HG02981 (cell line): ENCODE measurements at regions not wholly inside any gene's neighbourhood (a gene's known extent, or its start where the extent isn't known, plus 50 kb on each side); places are given as distances from the start of the nearest gene placed in this dataset.

Source experiments
- ATAC-seq: cut with Tn5 transposase; IDR thresholded peaks from one replicate; pipeline ENCODE4 v1.9.1; 2021; ENCODE audit warnings: mild to moderate bottlenecking, moderate library complexity; ENCODE audit not compliant: unreplicated experiment

DNA sequence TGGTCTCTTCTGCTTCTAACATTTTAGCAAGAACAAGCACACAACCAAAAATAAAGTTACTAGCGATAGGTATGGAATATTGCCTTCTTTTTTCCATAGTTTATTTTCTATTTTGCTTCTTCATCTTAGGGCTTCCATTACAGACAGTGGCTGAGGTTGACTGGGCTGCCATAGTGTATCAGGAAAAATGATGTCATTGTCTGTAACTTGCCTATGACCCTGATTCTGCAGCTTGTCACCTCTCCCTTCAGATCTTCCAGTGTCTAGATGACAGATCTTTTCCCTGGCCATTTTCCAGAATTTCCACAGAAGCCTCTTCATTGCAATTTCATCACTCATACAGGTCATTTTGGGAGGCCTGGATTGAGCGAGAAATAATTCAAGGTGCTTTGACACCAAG, 308.5 kb downstream of the EPHA4 start:
- ATAC-seq, result no peak

DNA sequence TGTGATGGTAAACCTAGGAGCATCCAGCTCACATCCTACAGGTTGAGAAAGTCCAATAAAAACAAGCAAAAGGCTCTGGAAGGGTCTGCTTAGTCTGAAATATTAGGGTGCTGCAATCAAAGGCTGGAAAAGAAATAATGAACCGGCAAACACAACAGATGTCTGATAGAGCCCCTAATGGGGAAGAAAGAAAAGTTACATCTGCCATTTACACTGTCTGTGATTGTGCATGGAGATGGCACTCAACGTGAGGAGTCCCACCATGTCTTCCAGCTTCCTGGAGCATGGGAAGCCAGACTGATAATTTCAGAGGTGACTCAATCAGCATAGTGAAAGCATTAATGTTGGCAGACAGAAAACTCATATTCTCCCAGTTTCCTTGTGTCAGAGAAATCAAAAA, 307.8 kb downstream of the EPHA4 start:
- no peak for ATAC-seq

DNA sequence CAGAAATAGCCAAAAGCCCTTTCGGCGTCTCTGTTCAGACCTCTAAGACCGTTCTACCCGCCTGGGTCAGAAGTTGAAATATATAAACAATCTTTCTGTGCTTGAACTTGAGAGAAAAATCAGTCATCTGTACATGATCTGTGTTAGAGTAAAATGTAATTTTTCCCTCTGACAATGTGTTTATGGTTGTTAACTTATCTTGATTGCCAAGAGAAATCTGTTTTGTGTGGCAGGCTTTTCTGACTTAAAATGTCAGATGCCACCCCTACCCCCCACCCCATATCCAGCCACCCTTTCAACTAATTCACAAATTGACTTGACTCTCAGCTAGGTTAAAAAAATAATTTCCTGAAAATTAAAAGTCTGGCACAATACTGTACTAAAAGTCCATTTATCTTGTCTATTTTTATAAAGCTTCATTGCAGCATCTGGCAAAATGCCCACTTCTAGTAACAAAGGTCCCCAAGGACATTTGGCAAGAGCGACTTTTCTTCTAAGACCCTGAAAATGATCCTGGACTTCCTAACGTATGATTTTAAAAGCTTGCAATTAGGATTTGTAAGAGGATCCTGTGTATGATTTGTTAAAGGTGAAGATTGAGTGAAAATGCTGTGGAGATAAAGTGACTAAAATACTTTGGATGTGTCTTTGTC, 304.2 kb downstream of the EPHA4 start:
- no peak for ATAC-seq

DNA sequence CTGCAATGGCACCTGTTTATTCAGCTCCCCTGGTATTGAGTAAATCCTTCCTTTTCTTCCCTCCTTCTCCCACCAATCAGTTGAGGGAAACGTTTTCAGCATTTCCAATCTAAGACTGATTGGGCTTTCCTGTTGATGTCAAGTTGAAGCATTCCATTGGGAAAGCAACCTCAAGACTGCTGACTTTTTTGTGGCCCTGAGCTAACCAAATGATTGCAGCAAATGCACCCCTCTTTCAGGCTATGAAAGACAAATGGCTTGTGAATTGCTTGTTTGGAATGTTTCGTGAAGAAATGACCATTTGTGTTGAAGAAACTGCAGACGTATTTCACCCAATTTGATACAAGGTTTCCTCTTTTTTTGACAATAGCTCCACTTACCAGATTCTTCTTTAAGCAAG, 303.5 kb downstream of the EPHA4 start:
- ATAC-seq, result no peak

DNA sequence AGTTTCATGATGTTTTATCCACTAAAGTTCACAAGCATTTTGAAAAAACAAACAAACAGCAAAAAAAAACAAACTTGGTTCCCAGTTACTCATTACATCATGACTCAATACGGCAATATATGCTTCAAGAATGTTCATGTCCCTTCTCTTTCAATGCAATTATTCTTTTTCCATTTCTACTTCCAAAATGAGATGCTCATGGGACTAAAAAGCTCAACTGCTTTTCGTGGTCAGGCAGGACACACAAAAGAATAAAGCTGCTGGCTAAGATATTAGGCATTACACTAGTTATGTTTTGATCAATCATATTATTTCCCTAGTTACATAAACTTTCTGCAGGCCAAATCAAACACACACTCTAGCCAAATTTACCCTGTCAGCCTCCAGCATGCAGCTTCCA, 301.3 kb downstream of the EPHA4 start:
- no peak for ATAC-seq

DNA sequence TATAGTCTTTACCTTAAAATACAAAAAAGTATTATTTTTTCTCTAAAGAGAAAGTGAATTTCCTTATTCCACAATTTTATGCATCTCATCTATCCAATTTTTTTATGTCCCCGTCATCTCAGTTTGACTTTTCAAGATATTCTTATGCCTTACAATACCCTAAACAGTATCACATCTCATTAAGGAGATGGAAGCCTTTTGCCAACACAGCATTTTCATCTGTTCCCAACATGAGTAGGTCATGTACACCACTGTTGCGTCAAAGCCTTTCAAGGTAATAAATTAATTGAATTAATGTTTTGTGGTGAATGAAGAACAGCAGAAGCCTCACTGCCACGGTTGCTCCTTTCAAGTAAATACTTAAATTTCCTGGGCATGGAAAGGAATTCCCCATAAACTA, 299.4 kb downstream of the EPHA4 start:
- no peak for ATAC-seq

DNA sequence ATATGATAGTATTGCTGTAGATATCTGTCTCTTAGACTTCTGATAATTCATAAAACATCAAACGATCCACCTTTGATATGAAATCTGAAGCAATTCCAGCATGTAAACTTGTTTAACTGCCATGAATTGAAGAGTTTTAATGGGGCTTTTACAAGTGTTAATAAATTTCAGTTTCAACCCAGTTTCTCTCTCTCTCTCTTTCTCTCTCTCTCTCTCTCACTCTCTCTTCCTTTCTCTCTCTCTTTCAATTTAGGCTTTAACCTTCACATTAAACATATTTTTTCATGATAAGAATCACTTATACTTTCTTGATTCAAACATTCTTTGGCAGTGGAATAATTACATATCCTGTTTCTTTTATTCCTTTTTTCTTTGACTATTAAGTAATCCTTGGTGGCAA, 296.1 kb downstream of the EPHA4 start:
- ATAC-seq, result no peak

DNA sequence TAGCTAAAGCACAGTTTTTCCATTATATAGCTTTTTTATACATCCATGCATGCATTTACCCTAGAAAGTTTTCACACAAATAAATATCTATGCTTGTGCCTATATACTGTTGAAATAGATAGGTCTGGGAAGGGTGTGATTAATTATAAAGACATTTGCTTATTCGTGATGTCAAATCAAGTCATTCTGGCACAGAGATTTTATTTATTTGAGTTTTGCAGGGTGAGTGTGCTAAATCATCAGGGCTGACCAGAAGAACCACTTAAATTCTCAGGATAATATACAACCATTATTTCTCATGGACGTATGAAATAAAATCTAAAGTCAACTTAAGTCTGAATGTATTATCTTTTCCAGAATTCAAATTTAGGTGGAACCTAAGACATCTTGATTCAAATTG, 295.5 kb downstream of the EPHA4 start:
- ATAC-seq, result no peak

DNA sequence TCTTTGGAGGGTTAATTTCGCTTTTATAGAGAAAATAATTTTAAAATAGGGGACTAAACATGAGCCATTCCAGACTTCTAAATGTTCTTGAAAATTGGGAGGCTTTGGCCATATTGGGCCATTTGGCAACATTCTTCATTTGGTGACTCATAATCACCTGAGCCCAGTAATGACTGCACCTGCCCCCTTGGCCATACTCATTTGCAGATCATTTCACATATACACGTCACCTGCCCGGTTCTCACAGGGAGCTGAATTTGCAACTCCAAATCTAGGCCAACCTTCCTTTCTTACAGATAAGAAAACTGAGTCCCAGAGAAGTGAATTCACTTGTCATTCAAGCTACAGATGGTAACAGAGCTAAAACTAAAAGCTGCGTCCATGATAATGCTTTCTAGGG, 289.7 kb downstream of the EPHA4 start:
- ATAC-seq, result no peak

DNA sequence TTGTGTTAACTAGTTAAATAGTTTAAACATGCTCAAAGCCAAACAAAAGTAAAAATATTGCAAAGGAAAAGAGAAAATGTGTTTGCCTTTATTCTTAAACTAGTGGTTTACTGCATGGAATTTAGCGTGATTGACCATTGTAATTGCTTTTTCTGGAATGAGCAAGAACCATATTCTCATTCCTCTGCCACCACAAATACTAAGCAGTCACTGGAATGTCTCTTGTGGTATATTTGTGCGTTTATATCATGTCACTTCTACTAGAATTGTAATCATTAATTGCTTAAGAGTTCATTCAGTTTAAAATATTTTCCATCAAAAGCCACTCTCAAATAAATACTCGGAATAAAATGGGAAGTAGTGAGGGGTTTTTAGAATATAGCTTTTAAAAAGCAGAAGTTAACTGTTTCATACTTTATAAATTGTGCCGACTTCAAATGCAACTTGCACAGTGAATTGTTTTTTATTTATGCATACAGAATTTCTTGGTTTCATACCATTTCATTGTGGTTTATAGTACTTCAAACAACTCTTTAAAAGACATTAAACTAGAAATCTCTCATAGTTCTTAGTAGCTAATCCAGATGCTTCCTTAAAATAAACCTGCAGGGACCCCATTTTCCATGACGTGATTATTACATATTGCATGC, 288.1 kb downstream of the EPHA4 start:
- ATAC-seq, result no peak

DNA sequence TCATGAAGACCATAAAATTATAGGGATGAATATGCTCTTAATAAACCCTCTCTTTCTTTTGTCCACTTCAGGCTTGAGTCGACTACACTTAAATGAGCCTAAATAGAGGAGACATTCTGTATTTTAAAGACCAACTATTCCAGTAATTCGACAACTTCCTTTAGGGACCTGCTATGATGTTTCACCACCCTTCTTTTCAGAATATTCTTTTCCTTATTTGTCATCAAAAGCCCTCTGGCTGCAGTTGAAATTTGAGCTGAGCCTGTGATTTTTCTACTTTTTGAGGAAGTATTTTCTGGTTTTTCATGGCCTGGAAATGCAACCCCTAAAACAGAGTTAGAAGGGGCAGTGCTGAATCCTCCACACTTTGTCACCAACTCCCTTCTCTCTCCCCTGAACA, 287.0 kb downstream of the EPHA4 start:
- ATAC-seq, result no peak

DNA sequence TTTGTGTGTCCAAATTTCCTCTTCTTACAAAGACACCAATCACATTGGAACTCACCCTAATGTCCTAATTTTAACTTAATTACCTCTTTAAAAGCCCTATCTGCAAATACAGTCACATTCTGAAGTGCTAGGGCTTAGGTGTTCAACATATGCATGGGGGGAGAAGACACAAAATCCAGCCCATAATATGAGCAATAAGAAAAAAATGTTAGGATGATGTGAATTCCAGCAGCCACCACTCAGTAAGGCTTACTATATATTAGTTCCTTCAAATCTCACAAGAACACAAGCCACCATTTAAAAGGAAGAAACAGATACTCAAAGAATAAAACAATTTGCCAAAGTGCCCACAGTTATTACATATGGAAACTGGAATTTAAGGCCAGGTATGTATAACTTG, 285.7 kb downstream of the EPHA4 start:
- ATAC-seq, result no peak

DNA sequence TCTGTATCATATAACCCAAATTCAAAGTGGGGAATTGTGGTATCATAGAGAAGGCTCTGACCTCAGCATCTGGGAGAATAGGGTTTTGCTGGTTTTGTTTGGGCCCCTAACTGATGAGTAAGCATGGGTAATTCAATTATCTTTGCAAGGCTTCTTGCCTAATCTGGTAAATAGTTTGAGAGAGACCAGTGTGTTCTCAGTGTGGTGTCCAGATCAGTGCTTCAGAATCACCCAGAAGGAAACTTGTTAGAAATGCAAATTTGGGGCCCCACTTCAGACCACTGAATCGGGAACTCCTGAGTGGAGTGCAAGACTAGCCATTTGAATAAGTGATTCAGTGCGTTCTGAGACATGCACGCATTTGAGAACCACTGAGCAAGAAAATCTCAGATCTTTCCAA, 282.7 kb downstream of the EPHA4 start:
- ATAC-seq, result no peak

DNA sequence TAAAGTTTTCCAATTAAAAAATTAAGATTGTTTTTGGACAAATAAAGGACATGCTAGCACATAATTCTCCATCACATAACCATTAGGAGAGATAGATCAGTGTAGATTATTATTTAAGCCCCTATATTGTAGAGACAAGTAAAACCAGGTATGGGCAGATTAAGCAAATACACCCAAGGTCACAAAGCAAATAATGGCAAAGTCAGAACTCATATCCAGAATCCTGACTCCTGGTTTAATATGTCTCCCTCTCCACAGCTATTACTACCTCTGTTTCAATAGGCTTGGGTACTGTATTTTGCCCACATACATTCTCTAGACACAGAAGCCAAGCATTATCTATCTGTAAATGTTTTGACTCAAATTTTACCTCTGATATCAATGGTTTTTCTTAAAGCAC, 282.3 kb downstream of the EPHA4 start:
- ATAC-seq, result no peak

DNA sequence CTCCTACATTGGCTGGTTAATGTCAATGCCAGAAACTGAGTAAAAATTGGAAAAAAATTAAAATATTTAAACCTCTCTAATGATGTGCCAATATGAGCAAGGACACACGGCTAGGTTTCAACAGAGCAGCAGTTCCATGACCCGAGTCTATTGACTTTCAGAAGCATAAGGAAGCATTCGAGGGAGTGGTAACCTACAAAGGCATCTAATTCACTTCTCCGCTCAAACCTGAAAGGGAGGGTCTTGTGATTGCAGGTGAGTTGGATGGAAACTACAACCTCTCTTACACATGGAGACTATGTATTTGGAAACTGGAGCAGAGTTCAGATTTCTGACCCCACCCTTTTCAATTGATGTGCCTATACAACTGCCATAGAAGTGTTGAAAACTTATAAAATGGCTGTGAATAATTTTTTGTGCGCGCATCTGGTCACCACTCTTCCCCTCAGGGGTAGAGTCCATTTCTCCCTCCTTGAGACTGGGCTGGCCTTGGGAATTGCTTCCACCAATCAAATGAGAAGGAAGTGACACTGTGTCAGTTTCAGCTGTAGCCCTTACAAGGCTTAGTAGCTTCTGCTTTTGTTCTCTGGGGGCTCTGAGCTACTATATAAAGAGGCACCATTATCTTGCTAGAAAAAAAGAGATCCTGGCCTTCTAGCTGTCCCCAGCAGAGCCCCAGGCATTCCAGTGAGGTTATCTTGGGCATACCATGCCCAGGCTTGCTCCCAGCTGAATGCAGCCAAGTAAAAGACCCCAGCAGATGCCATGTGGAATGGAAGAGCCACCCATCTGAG, 278.0 kb downstream of the EPHA4 start:
- no peak for ATAC-seq

DNA sequence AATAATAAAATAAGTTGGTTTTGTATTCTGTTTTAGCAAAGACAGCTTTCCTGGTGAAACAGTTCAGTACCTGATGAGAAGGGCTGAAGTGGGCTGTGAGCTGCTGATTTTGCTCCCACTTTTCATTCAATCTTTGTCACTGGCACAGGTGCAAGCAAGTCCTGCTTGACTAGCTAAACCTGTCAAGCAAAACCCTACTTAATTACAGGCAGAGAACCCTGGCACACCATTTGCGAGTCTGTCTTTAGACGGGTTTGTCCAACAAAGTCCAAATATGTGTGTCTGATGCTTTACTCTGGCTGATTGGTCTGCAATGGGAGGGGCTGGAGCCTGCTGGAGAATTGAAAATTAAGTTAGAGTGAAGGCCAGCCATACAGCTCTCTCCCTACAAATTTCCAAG, 267.2 kb downstream of the EPHA4 start:
- no peak for ATAC-seq

DNA sequence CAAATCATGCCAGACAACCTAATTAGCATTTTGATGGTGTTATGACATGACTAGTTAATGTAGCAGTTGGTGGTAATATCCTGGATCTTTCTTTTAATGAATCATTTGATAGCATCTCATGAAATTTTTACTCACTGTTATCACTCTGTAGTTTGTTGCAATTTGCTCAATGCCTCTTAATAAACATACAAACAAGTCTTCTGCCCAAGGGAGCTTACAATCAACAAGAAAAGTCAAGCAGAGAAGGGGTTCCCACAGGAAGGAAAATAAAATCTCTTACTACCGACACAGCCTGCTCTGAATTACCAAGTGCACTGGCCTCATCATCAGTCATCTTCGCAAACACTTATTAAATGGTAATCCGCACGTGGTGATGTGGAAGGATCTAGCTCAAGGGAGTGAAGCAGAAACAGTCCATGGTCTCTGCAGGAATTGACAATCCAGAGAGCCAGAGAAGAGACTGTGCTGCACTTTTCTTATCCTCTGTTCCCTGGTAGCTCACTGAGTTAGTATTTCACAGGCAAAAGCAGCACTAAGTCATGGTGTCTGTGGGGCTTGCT, 263.5 kb downstream of the EPHA4 start:
- ATAC-seq, result no peak

DNA sequence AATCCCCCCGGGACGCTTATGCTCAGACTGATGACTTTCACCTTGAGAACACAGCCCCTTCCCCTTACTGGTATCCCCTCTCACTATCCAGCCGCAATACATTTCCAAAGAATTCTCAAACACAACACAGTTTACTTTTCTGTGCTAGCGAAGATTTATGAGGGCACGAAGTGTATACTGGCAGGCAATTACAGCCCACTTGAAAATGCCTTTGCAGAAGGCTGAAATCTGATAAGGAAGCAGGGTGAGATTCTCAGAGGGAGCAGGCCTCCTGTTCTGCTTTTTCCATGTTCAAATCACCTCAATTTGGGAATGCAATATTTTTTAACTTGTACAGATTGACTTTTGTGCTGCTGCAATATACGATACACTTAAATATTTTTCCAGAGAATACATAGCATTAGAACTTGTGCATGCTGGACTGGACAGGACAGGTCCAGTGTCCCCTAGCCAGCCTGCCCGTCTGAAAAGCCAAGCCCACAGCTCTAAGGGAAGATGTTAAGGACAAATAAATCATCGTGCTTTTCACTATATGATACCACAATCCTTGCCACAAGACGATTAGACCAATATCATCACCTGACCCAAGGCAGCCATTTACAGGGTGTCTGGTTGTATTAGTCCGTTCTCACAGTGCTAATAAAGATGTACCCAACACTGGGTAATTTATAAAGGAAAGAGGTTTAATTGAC, 262.1 kb downstream of the EPHA4 start:
- no peak for ATAC-seq

DNA sequence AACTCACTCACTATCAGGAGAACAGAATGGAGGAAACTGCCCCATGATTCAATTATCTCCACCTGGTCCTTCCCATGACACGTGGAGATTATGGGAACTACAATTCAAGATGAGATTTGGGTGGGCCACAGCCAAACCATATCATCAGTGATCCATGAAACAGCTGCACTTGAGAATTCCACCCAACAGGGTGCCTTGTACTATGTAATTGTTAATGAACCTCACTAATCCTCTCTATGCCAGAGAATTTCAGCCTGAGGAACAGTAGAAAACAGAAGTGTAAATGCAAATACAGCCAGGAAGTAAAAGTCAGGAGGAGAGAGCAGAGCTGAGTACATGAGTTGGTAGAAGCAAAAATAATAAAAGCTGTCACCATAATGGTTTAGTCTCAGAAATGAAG, 261.4 kb downstream of the EPHA4 start:
- ATAC-seq, result no peak

DNA sequence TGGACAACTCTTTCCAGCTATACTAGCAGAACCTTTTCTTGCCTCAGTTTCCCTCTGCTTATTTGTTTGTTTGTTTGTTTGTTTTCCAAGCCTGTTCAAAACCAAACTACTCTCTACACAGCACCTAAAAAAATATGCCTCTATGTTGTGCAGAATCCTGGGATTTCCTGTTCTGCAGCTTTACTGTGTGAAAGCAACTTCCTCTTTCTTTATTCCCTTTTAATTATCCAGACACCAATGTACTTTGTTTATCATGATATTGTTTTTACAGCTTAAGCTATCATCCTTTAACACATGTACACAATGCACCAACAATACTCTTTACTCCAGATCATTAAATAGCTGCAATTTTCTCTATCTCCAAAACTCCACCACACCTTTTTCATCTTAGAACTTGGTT, 259.5 kb downstream of the EPHA4 start:
- no peak for ATAC-seq

DNA sequence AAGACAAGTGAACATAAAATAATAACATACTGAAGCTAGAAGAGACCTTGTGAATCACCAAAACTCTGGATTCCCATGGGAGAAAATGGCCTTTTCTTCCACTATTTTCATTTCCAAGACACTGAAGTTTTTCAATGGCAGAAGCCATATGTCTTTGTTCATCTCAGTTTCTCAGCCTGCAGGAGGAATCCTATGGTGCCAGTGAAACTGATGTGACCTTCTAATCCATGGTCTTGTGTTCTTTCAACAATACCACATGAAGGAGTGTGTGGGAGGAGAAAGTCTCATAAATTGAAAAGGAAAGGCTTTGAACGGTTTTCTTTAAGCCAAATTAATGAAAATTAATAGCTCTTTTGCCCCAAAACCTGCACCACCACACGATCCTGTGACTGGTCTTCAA, 257.3 kb downstream of the EPHA4 start:
- ATAC-seq, result no peak
